ENCODE measurements at regions not wholly inside any gene's neighbourhood (a gene's known extent, or its start where the extent isn't known, plus 50 kb on each side); places are given as distances from the start of the nearest gene placed in this dataset.

- no peaks in the 10 kb centered on the region for H3K27me3 ChIP-seq (ENCODE audit: insufficient read depth, low read length, poor library complexity, severe bottlenecking)
- H3K4me3 ChIP-seq (ENCODE audit: low read length, poor library complexity, severe bottlenecking), result no peak overlapping the region
- no peak overlapping the region for H3K4me2 ChIP-seq (ENCODE audit: low read depth, low read length, poor library complexity, severe bottlenecking)
- H3K4me1 ChIP-seq (ENCODE audit: insufficient read depth, low read length, poor library complexity, severe bottlenecking), result no peaks in the 10 kb centered on the region
- no peak overlapping the region for H3K9ac ChIP-seq (ENCODE audit: low read depth, low read length, poor library complexity, severe bottlenecking)
- no peaks in the 10 kb centered on the region for H3K9me2 ChIP-seq (replicated peaks; ENCODE audit: low read depth, low read length)
- H3K36me3 ChIP-seq (ENCODE audit: insufficient read depth, low read length), result no peaks in the 10 kb centered on the region
- H3K79me2 ChIP-seq (ENCODE audit: insufficient read depth, low read length), result no peaks in the 10 kb centered on the region
- H4K20me1 ChIP-seq (ENCODE audit: insufficient read depth, low read length, poor library complexity, severe bottlenecking), result no peaks in the 10 kb centered on the region
- no peaks in the 10 kb centered on the region for H3F3A ChIP-seq (ENCODE audit: low read depth)
- H3K9me3 ChIP-seq (ENCODE audit: insufficient read depth, low read depth, low read length), result no peaks in the 10 kb centered on the region
- no peak overlapping the region for H2AFZ ChIP-seq (ENCODE audit: low read length)
- no peak for TF ChIP-seq EZH2phosphoT487 (IDR thresholded peaks at IDR 0.05; ENCODE audit: borderline replicate concordance)
- no peak for TF ChIP-seq CTCF (conservative IDR thresholded peaks at IDR 0.05; ENCODE audit: low read length)
Observed at GRCh38 chr16:9360075-9360474, 268.6 kb downstream of the HAPSTR1 start.

- Histone ChIP-seq H3K4me3 (ENCODE audit: low read length, poor library complexity, severe bottlenecking) (no peak overlapping the region), H3K36me3 (ENCODE audit: insufficient read depth, low read length) (no peaks in the 10 kb centered on the region), H2AFZ (ENCODE audit: low read length) (no peak overlapping the region), H3K79me2 (ENCODE audit: insufficient read depth, low read length) (no peaks in the 10 kb centered on the region), H3F3A (ENCODE audit: low read depth) (no peaks in the 10 kb centered on the region), H3K9me3 (ENCODE audit: insufficient read depth, low read depth, low read length) (no peaks in the 10 kb centered on the region), H4K20me1 (ENCODE audit: insufficient read depth, low read length, poor library complexity, severe bottlenecking) (no peaks in the 10 kb centered on the region), H3K27me3 (ENCODE audit: insufficient read depth, low read length, poor library complexity, severe bottlenecking) (no peaks in the 10 kb centered on the region), H3K4me1 (ENCODE audit: insufficient read depth, low read length, poor library complexity, severe bottlenecking) (no peaks in the 10 kb centered on the region), H3K9me2 (replicated peaks; ENCODE audit: low read depth, low read length) (no peaks in the 10 kb centered on the region), H3K9ac (ENCODE audit: low read depth, low read length, poor library complexity, severe bottlenecking) (no peak overlapping the region), H3K4me2 (ENCODE audit: low read depth, low read length, poor library complexity, severe bottlenecking) (no peak overlapping the region)
- TF ChIP-seq EZH2phosphoT487 (IDR thresholded peaks at IDR 0.05; ENCODE audit: borderline replicate concordance) (no peak), CTCF (conservative IDR thresholded peaks at IDR 0.05; ENCODE audit: low read length) (no peak)
Observed at GRCh38 chr16:9362050-9362449, 270.6 kb downstream of the HAPSTR1 start.

- no peak overlapping the region for H3K9ac ChIP-seq (ENCODE audit: low read depth, low read length, poor library complexity, severe bottlenecking)
- H2AFZ ChIP-seq (ENCODE audit: low read length), result no peak overlapping the region
- H3K4me1 ChIP-seq (ENCODE audit: insufficient read depth, low read length, poor library complexity, severe bottlenecking), result no peaks in the 10 kb centered on the region
- H3K27me3 ChIP-seq (ENCODE audit: insufficient read depth, low read length, poor library complexity, severe bottlenecking), result no peaks in the 10 kb centered on the region
- H3K36me3 ChIP-seq (ENCODE audit: insufficient read depth, low read length), result no peaks in the 10 kb centered on the region
- H3K9me2 ChIP-seq (replicated peaks; ENCODE audit: low read depth, low read length), result no peaks in the 10 kb centered on the region
- no peaks in the 10 kb centered on the region for H3F3A ChIP-seq (ENCODE audit: low read depth)
- H3K4me2 ChIP-seq (ENCODE audit: low read depth, low read length, poor library complexity, severe bottlenecking), result no peak overlapping the region
- no peaks in the 10 kb centered on the region for H3K79me2 ChIP-seq (ENCODE audit: insufficient read depth, low read length)
- H3K9me3 ChIP-seq (ENCODE audit: insufficient read depth, low read depth, low read length), result no peaks in the 10 kb centered on the region
- no peak overlapping the region for H3K4me3 ChIP-seq (ENCODE audit: low read length, poor library complexity, severe bottlenecking)
- H4K20me1 ChIP-seq (ENCODE audit: insufficient read depth, low read length, poor library complexity, severe bottlenecking), result no peaks in the 10 kb centered on the region
- no peak for TF ChIP-seq EZH2phosphoT487 (IDR thresholded peaks at IDR 0.05; ENCODE audit: borderline replicate concordance)
- TF ChIP-seq CTCF (conservative IDR thresholded peaks at IDR 0.05; ENCODE audit: low read length), result no peak
Observed at GRCh38 chr16:9362604-9363003, 271.2 kb downstream of the HAPSTR1 start.
